ENCODE measurements at regions not wholly inside any gene's neighbourhood (a gene's known extent, or its start where the extent isn't known, plus 50 kb on each side); places are given as distances from the start of the nearest gene placed in this dataset.

DNA sequence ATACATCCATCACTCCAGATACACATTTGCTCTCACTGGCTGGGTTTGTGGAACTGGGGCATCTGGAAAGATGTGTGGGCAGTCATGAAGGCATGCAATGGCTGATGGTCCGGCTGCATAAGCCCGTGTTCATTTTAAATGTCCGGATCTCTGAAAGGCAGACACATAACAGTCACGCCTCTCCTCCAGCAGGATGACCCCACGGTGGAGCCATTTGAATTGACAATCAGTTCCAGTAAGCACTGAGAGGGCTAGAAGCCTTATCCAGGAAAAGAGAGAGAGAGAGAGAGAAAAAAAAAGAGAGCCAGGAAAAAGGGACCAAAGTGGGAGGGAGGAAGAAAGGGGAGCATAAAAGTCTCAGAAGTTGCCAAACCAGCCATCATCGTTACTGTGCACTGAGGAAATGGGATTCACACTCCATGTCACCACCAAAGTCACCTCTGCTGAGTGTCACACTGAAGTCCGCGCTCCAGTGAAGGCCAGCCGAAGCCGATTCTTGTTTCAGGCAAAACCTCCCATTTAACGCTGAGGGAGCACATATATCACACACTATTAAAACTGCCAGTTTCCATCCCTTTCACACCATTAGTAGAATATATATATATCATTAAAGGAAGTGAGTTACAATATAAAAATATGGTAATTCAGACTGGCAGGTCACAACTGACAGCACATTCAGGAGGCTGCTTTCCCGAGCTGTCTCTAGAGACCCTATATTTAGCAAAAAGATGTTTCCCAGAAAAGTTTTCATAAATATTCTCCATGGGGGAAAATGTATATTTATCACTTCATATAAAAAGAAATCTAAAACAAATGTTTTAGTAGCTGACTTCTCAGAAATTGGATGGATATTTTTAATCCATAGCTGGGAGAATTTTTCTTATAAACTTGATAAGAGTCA is 142.0 kb downstream of the ACTR3 start:
- DNase-seq (ENCODE audit: extremely low read depth, insufficient read length), result no peak
- Histone ChIP-seq H3K4me3 (replicated peaks; ENCODE audit: low read depth, low read length) (no peak overlapping the region), H3K36me3 (ENCODE audit: control insufficient read depth, insufficient read depth, low read length) (no peaks in the 10 kb centered on the region), H3K27me3 (replicated peaks; ENCODE audit: control insufficient read depth, insufficient read depth, low read length) (no peaks in the 10 kb centered on the region)
- TF ChIP-seq, protein P1, sequence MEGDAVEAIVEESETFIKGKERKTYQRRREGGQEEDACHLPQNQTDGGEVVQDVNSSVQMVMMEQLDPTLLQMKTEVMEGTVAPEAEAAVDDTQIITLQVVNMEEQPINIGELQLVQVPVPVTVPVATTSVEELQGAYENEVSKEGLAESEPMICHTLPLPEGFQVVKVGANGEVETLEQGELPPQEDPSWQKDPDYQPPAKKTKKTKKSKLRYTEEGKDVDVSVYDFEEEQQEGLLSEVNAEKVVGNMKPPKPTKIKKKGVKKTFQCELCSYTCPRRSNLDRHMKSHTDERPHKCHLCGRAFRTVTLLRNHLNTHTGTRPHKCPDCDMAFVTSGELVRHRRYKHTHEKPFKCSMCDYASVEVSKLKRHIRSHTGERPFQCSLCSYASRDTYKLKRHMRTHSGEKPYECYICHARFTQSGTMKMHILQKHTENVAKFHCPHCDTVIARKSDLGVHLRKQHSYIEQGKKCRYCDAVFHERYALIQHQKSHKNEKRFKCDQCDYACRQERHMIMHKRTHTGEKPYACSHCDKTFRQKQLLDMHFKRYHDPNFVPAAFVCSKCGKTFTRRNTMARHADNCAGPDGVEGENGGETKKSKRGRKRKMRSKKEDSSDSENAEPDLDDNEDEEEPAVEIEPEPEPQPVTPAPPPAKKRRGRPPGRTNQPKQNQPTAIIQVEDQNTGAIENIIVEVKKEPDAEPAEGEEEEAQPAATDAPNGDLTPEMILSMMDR (IDR thresholded peaks at IDR 0.05; ENCODE audit: insufficient read depth, low read length, poor library complexity, severe bottlenecking), result no peak

DNA sequence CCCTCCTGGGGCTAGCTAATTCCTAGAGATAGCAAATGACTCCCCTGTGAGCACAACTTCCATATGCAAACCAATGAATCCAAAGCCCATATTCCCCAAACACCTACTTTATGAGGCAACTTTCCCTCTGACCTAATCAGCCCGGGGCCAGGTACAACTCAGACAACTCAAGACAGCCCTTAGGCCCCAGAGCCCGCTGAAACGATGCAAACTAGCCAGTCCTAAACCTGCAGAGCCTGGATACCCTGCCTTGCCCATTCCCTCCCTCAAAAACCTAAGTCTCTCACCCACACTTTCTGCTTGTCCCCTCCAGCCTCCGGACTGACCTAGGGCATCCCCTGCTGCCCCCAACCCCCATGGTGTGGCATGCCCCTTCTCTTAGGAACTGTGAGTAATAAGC is 142.8 kb downstream of the ACTR3 start:
- Histone ChIP-seq H3K36me3 (ENCODE audit: control insufficient read depth, insufficient read depth, low read length) (no peaks in the 10 kb centered on the region), H3K4me3 (replicated peaks; ENCODE audit: low read depth, low read length) (no peak overlapping the region)
- TF ChIP-seq, protein P1 (IDR thresholded peaks at IDR 0.05; ENCODE audit: insufficient read depth, low read length, poor library complexity, severe bottlenecking), result no peak

DNA sequence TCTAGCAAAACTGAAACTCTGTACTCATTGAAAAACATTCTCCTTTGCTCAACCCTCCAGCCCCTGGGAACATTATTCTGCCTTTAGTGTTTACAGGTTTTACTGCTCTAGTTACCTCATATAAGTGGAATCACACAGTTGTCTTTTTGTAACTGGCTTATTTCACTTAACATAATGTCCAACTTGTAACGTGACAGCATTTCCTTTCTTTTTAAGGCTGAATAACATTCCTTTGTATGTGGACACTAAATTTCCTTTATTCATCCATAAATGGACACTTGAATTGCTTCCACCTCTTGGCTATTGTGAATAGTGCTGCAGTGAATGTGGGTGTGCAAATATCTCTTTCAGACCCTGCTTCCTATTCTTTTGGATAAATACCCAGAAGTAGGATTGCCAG is 144.9 kb downstream of the ACTR3 start:
- no peak overlapping the region for H3K4me3 ChIP-seq (replicated peaks; ENCODE audit: low read depth, low read length)
- TF ChIP-seq, protein P1 (IDR thresholded peaks at IDR 0.05; ENCODE audit: insufficient read depth, low read length, poor library complexity, severe bottlenecking), result no peak
- no peaks in the 10 kb centered on the region for H3K27me3 ChIP-seq (replicated peaks; ENCODE audit: control insufficient read depth, insufficient read depth, low read length)
- DNase-seq (ENCODE audit: extremely low read depth, insufficient read length), result no peak
- no peaks in the 10 kb centered on the region for H3K36me3 ChIP-seq (ENCODE audit: control insufficient read depth, insufficient read depth, low read length)

More for the DNA sequence above, 142.8 kb downstream of the ACTR3 start:
- H3K27me3 ChIP-seq (replicated peaks; ENCODE audit: control insufficient read depth, insufficient read depth, low read length), result no peaks in the 10 kb centered on the region
- DNase-seq (ENCODE audit: extremely low read depth, insufficient read length), result no peak

DNA sequence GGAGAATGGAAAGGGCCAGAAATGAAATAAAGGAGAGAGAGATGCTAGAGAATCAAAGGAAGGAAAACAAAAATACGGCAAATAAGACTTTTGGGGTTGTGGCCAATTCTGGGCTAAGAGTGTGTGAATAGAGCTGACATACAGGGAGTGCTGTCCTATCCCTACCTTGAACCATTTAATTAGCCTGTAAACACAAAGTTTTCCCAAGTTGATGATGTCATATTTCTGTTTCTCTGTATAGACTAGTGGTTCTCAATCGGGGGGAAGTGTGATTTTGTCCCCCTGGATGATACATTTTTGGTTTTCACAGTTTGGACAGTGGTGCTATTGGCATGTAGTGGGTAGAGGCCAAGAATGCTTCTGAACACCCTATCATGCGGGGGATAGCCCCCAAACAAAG is 148.8 kb downstream of the ACTR3 start:
- DNase-seq (ENCODE audit: extremely low read depth, insufficient read length), result no peak
- H3K36me3 ChIP-seq (ENCODE audit: control insufficient read depth, insufficient read depth, low read length), result no peaks in the 10 kb centered on the region
- H3K27me3 ChIP-seq (replicated peaks; ENCODE audit: control insufficient read depth, insufficient read depth, low read length), result no peaks in the 10 kb centered on the region
- H3K4me3 ChIP-seq (replicated peaks; ENCODE audit: low read depth, low read length), result no peak overlapping the region
- TF ChIP-seq, protein P1 (IDR thresholded peaks at IDR 0.05; ENCODE audit: insufficient read depth, low read length, poor library complexity, severe bottlenecking), result no peak

DNA sequence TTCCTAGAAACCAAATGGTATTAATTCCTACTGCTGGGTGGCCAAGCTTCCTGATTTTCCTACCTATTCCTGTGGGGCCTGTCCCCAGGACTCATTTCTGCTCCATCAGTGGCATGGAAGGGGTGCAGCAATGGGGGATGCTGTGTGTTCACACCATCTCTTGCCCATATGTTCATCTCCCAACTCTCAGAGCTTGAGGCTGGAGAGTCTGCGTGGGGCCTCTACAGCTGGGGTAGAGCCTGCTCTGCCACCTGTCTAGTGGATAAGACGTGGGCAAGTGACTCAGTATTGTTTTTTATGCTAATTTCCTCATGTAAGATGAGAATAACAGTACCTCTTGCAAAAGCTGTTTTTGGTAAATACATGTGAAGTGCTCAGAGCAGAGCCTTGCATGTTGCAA is 149.8 kb downstream of the ACTR3 start:
- no peak for DNase-seq (ENCODE audit: extremely low read depth, insufficient read length)
- H3K36me3 ChIP-seq (ENCODE audit: control insufficient read depth, insufficient read depth, low read length), result no peaks in the 10 kb centered on the region
- TF ChIP-seq, protein P1 (IDR thresholded peaks at IDR 0.05; ENCODE audit: insufficient read depth, low read length, poor library complexity, severe bottlenecking), result no peak

More for the DNA sequence above, 149.8 kb downstream of the ACTR3 start:
- Histone ChIP-seq H3K27me3 (replicated peaks; ENCODE audit: control insufficient read depth, insufficient read depth, low read length) (no peaks in the 10 kb centered on the region), H3K4me3 (replicated peaks; ENCODE audit: low read depth, low read length) (no peak overlapping the region)

Measured in GM06990 (cell line).